ENCODE measurements at regions not wholly inside any gene's neighbourhood (a gene's known extent, or its start where the extent isn't known, plus 50 kb on each side); places are given as distances from the start of the nearest gene placed in this dataset.
"Not testable (repeated sequence)": the region's sequence is repeated elsewhere in the genome, so short reads cannot be mapped to it uniquely, and the experiment has no call there.

GRCh38 chr13:65240773-65241172, 1989.4 kb downstream of the PCDH9 start:
- ATAC-seq = no peak

GRCh38 chr13:65236841-65237418, 1993.2 kb downstream of the PCDH9 start:
- no peaks in the 10 kb centered on the region for H3K9me3 ChIP-seq
- H3K36me3 ChIP-seq = no peaks in the 10 kb centered on the region
- ATAC-seq (no peak), DNase-seq (no peak)
- intact Hi-C loops (cut with DNase I) = no loop called here
- no peaks in the 10 kb centered on the region for H3K4me1 ChIP-seq
- TF ChIP-seq CTCF (IDR thresholded peaks at IDR 0.05) = no peak
- H3K27ac ChIP-seq = no peak overlapping the region
- H3K27me3 ChIP-seq (ENCODE audit: low read depth) = no peaks in the 10 kb centered on the region
- no peak overlapping the region for H3K4me3 ChIP-seq

More at GRCh38 chr13:65240773-65241172, 1989.4 kb downstream of the PCDH9 start:
- Histone ChIP-seq H3K9me3 (no peaks in the 10 kb centered on the region), H3K4me3 (no peak overlapping the region), H3K4me1 (no peaks in the 10 kb centered on the region), H3K27ac (no peak overlapping the region), H3K27me3 (ENCODE audit: low read depth) (no peaks in the 10 kb centered on the region), H3K36me3 (no peaks in the 10 kb centered on the region)
- TF ChIP-seq CTCF (IDR thresholded peaks at IDR 0.05) = no peak
- DNase-seq = no peak
- intact Hi-C loops (cut with DNase I) = no loop called here

- ATAC-seq (no peak), DNase-seq (no peak)
- Histone ChIP-seq H3K27me3 (ENCODE audit: low read depth) (no peaks in the 10 kb centered on the region), H3K36me3 (no peaks in the 10 kb centered on the region), H3K4me3 (no peak overlapping the region), H3K27ac (no peak overlapping the region), H3K4me1 (no peaks in the 10 kb centered on the region), H3K9me3 (no peaks in the 10 kb centered on the region)
- no peak for TF ChIP-seq CTCF (IDR thresholded peaks at IDR 0.05)
- intact Hi-C loops (cut with DNase I) = no loop called here
These were observed 2012.6 kb downstream of the PCDH9 start for GRCh38 chr13:65217471-65217995.

GRCh38 chr13:65202845-65203244, 2027.3 kb downstream of the PCDH9 start:
- H3K4me1 ChIP-seq; H3K27me3 ChIP-seq (ENCODE audit: low read depth); DNase-seq; H3K4me3 ChIP-seq; H3K36me3 ChIP-seq; intact Hi-C loops (cut with DNase I); ATAC-seq; H3K9me3 ChIP-seq; H3K27ac ChIP-seq: not testable (repeated sequence)

- DNase-seq (no peak), ATAC-seq (no peak)
- Histone ChIP-seq H3K36me3 (no peaks in the 10 kb centered on the region), H3K27ac (no peak overlapping the region), H3K4me1 (no peaks in the 10 kb centered on the region), H3K27me3 (ENCODE audit: low read depth) (no peaks in the 10 kb centered on the region), H3K4me3 (no peak overlapping the region), H3K9me3 (no peaks in the 10 kb centered on the region)
- no peak for TF ChIP-seq CTCF (IDR thresholded peaks at IDR 0.05)
- intact Hi-C loops (cut with DNase I) = no loop called here
These were observed 2041.4 kb downstream of the PCDH9 start for GRCh38 chr13:65188721-65189120.

GRCh38 chr13:65168026-65168425, 2062.1 kb downstream of the PCDH9 start:
- intact Hi-C loops (cut with DNase I) = no loop called here
- Histone ChIP-seq H3K36me3 (no peaks in the 10 kb centered on the region), H3K9me3 (no peaks in the 10 kb centered on the region), H3K4me1 (no peaks in the 10 kb centered on the region), H3K4me3 (no peak overlapping the region), H3K27me3 (ENCODE audit: low read depth) (no peaks in the 10 kb centered on the region), H3K27ac (no peak overlapping the region)
- no peak for TF ChIP-seq CTCF (IDR thresholded peaks at IDR 0.05)
- no peak for DNase-seq
- no peak for ATAC-seq

All from lower lobe of right lung (tissue), 2 donors.